Neuronal stem cell (in vitro differentiated cells): ENCODE measurements at regions not wholly inside any gene's neighbourhood (a gene's known extent, or its start where the extent isn't known, plus 50 kb on each side); places are given as distances from the start of the nearest gene placed in this dataset.

Source experiments
- DNase-seq: peaks from one replicate; pipeline ENCODE4 v3.0.0-alpha.2; 2013; ENCODE audit warnings: low spot score
- H2AFZ ChIP-seq: one replicate; pipeline ENCODE4 v1.6.1; 2013; ENCODE audit warnings: mild to moderate bottlenecking, low read length, inconsistent platforms
- H2AK5ac ChIP-seq: 2 replicates; pipeline ENCODE4 v1.6.1; 2013; ENCODE audit warnings: low read depth, mild to moderate bottlenecking, inconsistent platforms, low read length, moderate library complexity, mixed read lengths
- H2BK120ac ChIP-seq: 2 replicates; pipeline ENCODE4 v1.6.1; 2013; ENCODE audit warnings: low read depth, mild to moderate bottlenecking, inconsistent platforms, low read length, moderate library complexity, mixed read lengths
- H2BK12ac ChIP-seq: one replicate; pipeline ENCODE4 v1.6.1; 2013; ENCODE audit warnings: low read length, inconsistent platforms
- H2BK15ac ChIP-seq: 2 replicates; pipeline ENCODE4 v1.6.1; 2013; ENCODE audit warnings: mild to moderate bottlenecking, low read length, inconsistent platforms, mixed read lengths
- H2BK5ac ChIP-seq: one replicate; pipeline ENCODE4 v1.6.1; 2013; ENCODE audit warnings: inconsistent platforms, mild to moderate bottlenecking, low read length, moderate library complexity
- H3K14ac ChIP-seq: one replicate; pipeline ENCODE4 v1.6.1; 2013; ENCODE audit warnings: low read length, inconsistent platforms
- H3K18ac ChIP-seq: 2 replicates; pipeline ENCODE4 v1.6.1; 2013; ENCODE audit warnings: low read length, inconsistent platforms
- H3K23ac ChIP-seq: 2 replicates; pipeline ENCODE4 v1.6.1; 2013; ENCODE audit warnings: low read depth, mild to moderate bottlenecking, mixed read lengths, low read length, inconsistent platforms; ENCODE audit not compliant: poor library complexity
- H3K27ac ChIP-seq: replicated peaks from 3 replicates; pipeline ENCODE4 v1.5.1; 2013; ENCODE audit warnings: low read length, inconsistent platforms
- H3K27me3 ChIP-seq, 3 experiments: 2 replicates each; pipeline ENCODE4 v1.6.1; 2013; ENCODE audit warnings: low read length in 3 of 3, mild to moderate bottlenecking in 2 of 3, inconsistent platforms in 1 of 3, low read depth in 1 of 3, mixed read lengths in 1 of 3, moderate library complexity in 1 of 3; ENCODE audit not compliant: control insufficient read depth in 3 of 3, insufficient read depth in 3 of 3
- H3K36me3 ChIP-seq, 2 donors: replicated peaks in 1 of 2; 2 replicates each; pipeline ENCODE4 v1.6.1; 2013; ENCODE audit warnings: low read length in 2 of 2; ENCODE audit not compliant: control insufficient read depth in 2 of 2, insufficient read depth in 2 of 2
- H3K4ac ChIP-seq: 2 replicates; pipeline ENCODE4 v1.6.1; 2013; ENCODE audit warnings: inconsistent platforms, mild to moderate bottlenecking, low read length, moderate library complexity
- H3K4me1 ChIP-seq, 2 donors: 1 replicate in 1 of 2; 2 replicates in 1 of 2; pipeline ENCODE4 v1.6.1; 2013; ENCODE audit warnings: low read length in 2 of 2, low read depth in 1 of 2; ENCODE audit not compliant: control insufficient read depth in 2 of 2, insufficient read depth in 1 of 2
- H3K4me2 ChIP-seq: one replicate; pipeline ENCODE4 v1.6.1; 2013; ENCODE audit warnings: mild to moderate bottlenecking, low read length, inconsistent platforms; ENCODE audit not compliant: insufficient read depth, poor library complexity, severe bottlenecking
- H3K4me3 ChIP-seq, 2 donors: 2 replicates each; pipeline ENCODE4 v1.5.1; 2013; ENCODE audit warnings: low read length in 2 of 2, mild to moderate bottlenecking in 2 of 2, inconsistent platforms in 1 of 2, moderate library complexity in 1 of 2
- H3K79me1 ChIP-seq: one replicate; pipeline ENCODE4 v1.6.1; 2013; ENCODE audit warnings: low read depth, mild to moderate bottlenecking, inconsistent platforms, low read length, moderate library complexity
- H3K9ac ChIP-seq: one replicate; pipeline ENCODE4 v1.6.1; 2013; ENCODE audit warnings: mild to moderate bottlenecking, low read depth, low read length, inconsistent platforms; ENCODE audit not compliant: poor library complexity
- H3K9me3 ChIP-seq, 2 donors: replicated peaks in 1 of 2; 2 replicates each; pipeline versions ENCODE3 to v1.6.1; 2013; ENCODE audit warnings: low read length in 2 of 2, mild to moderate bottlenecking in 2 of 2, inconsistent platforms in 1 of 2, low read depth in 1 of 2, mixed read lengths in 1 of 2, moderate library complexity in 1 of 2; ENCODE audit not compliant: control insufficient read depth in 2 of 2, insufficient read depth in 1 of 2
- H4K8ac ChIP-seq: one replicate; pipeline ENCODE4 v1.6.1; 2013; ENCODE audit warnings: low read depth, mild to moderate bottlenecking, inconsistent platforms, low read length, moderate library complexity
- H4K91ac ChIP-seq: one replicate; pipeline ENCODE4 v1.6.1; 2013; ENCODE audit warnings: low read length, low read depth, mild to moderate bottlenecking, inconsistent platforms; ENCODE audit not compliant: poor library complexity
- WGBS, 2 donors: extraction: QIAGEN DNeasy Blood & Tissue Kit; methylation state at CpG; one replicate each; pipeline ENCODE4 v1.1.7; 2013; ENCODE audit warnings: missing lambda C conversion rate in 2 of 2, mixed read lengths in 1 of 2; ENCODE audit not compliant: insufficient read length in 2 of 2, insufficient replicate concordance in 1 of 2; ENCODE audit errors: extremely low coverage in 2 of 2; 5-methylcytosine and 5-hydroxymethylcytosine counted together

DNA sequence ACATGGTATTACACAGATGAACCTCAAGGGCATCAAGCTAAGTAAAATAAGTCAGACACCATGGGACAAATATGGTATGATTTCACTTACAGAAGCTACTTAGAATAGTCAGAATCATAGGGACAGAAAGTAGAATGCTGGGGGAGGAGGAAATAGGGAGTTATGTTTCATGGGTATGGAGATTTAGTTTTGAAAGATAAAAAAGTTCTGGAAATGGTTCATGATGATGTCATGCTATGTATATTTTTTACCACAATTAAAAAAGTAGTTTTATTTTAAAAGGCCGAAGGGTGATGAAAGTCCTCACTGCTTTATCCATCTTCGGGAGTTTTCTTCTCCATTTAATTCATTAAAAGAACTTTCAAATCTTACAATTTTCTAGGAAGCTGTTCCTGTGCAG lies 181.9 kb downstream of the CALCRL start:
- Histone ChIP-seq H3K27ac (no peak overlapping the region), H3K4ac (no peak overlapping the region), H2BK15ac (no peak overlapping the region), H2BK12ac (no peak overlapping the region), H2BK5ac (no peak overlapping the region), H4K8ac (no peak overlapping the region), H3K9ac (no peak overlapping the region), H3K79me1 (no peaks in the 10 kb centered on the region), H3K36me3 (no peaks in the 10 kb centered on the region), H2AK5ac (no peak overlapping the region), H3K4me3 (no peak overlapping the region), H3K27me3 (no peaks in the 10 kb centered on the region), H3K23ac (no peak overlapping the region), H3K18ac (no peak overlapping the region), H3K4me2 (no peak overlapping the region), H2AFZ (no peak overlapping the region), H3K4me1 (no peaks in the 10 kb centered on the region), H3K9me3 (no peaks in the 10 kb centered on the region), H4K91ac (no peak overlapping the region), H2BK120ac (no peak overlapping the region), H3K14ac (no peak overlapping the region)
- no peak for DNase-seq
- no CpG with 5 or more reads among the region's 2 CpGs for WGBS, 2 donors

DNA sequence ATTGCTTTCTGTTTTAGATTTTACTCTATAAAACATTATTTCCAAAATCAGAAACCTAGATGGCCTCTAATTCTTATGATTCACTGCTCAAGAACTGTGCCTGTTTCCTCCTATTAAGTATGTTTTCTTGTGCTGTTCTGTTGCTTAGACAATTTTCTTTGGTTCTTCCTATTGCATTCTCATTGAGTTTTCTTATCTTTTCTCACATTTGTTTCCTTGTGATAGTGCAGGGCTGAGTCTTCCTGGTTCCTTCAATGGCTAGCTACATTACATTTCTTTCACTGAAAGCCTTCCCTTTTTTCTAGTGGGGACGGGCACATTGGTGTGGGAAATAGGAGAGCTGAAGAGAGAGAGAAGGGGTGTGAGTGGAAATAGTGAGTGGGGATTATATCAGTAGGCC lies 183.4 kb downstream of the CALCRL start:
- no peak overlapping the region for H3K27ac ChIP-seq
- no CpG with 5 or more reads among the region's 1 CpG for WGBS, 2 donors
- no peak overlapping the region for H3K4me2 ChIP-seq

DNA sequence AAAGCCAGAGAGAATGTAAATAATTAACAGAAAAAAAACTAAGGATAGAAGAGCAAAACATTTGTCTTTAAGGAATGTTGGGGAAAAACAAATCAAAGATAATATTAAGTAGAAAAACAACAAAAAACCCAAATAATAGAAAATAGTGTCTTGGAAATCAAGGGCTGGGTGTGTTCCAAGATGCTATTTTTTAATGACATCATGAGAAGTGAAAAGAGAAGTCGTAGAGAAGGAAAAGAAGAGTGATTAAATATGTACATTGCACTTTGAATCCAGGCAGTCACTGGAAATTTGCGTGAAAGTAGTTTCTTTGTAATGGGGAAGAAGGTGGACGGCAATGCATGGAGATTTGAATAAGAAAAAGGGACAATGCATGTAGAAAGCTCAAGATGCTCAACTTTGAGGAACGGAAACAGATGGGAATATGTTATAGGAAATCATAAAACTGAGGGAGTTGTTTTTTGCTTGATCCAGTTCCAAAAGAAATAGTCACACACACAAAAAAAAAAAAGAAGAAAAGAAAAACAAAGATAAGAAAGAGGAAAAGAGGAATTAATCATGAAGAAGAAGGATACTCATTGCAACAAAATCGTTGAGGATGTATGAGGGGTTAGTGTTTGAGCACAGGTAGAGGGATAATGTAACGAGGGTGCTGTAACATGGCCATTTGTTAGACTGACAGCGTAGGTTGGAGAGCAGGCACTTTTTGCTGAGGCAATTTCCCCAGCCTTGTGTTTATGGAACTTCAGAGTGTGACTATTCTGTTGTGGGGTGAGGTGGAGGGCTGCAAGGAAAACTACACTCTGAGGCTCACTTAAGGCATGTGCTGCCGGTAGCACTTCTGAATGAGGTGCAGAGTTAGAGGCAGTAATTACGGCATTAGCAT lies 184.1 kb downstream of the CALCRL start:
- H3K36me3 ChIP-seq = no peaks in the 10 kb centered on the region
- H3K4ac ChIP-seq = no peak overlapping the region
- DNase-seq = no peak
- no peaks in the 10 kb centered on the region for H3K27me3 ChIP-seq
- no peaks in the 10 kb centered on the region for H3K9me3 ChIP-seq
- no peak overlapping the region for H3K4me2 ChIP-seq
- H2AFZ ChIP-seq = no peak overlapping the region
- H2BK12ac ChIP-seq = no peak overlapping the region
- H2BK5ac ChIP-seq = no peak overlapping the region
- no peaks in the 10 kb centered on the region for H3K79me1 ChIP-seq
- no peak overlapping the region for H4K8ac ChIP-seq
- no peak overlapping the region for H3K4me3 ChIP-seq
- H2BK120ac ChIP-seq = no peak overlapping the region
- no peak overlapping the region for H3K9ac ChIP-seq
- no peak overlapping the region for H3K14ac ChIP-seq
- WGBS, 2 donors = no CpG with 5 or more reads among the region's 9 CpGs
- no peak overlapping the region for H4K91ac ChIP-seq
- H3K23ac ChIP-seq = no peak overlapping the region
- no peak overlapping the region for H3K27ac ChIP-seq
- H2AK5ac ChIP-seq = no peak overlapping the region
- no peaks in the 10 kb centered on the region for H3K4me1 ChIP-seq
- H2BK15ac ChIP-seq = no peak overlapping the region
- no peak overlapping the region for H3K18ac ChIP-seq

More for the DNA sequence above, 183.4 kb downstream of the CALCRL start:
- Histone ChIP-seq H3K4me3 (no peak overlapping the region), H3K9ac (no peak overlapping the region), H2BK5ac (no peak overlapping the region), H4K8ac (no peak overlapping the region), H2BK15ac (no peak overlapping the region), H3K36me3 (no peaks in the 10 kb centered on the region), H4K91ac (no peak overlapping the region), H3K4ac (no peak overlapping the region), H2BK120ac (no peak overlapping the region), H3K23ac (no peak overlapping the region), H3K79me1 (no peaks in the 10 kb centered on the region), H3K14ac (no peak overlapping the region), H2AFZ (no peak overlapping the region), H3K27me3 (no peaks in the 10 kb centered on the region), H3K18ac (no peak overlapping the region), H2BK12ac (no peak overlapping the region), H3K9me3 (no peaks in the 10 kb centered on the region), H3K4me1 (no peaks in the 10 kb centered on the region), H2AK5ac (no peak overlapping the region)
- no peak for DNase-seq

DNA sequence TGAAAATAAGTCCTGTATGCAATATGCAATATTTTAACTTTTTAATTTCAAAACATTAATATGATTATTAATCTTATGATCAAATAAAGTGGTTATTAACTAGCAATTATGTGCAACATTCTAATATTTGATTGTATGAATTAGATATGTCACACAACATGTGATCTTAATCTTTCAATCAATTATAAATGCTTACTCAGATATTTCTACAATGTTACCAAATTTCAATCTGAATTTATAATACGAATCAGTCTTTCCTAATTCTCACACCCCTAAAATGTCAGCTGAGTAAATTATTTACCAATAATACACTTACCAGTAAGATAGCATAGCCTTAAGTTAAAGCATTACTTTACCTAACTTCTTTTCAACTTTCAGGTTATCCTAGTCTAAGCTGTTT lies 186.3 kb downstream of the CALCRL start:
- WGBS, 2 donors = no CpG with 5 or more reads among the region's 1 CpG
- H3K18ac ChIP-seq = no peak overlapping the region
- H3K23ac ChIP-seq = no peak overlapping the region
- no peak overlapping the region for H3K27ac ChIP-seq
- no peaks in the 10 kb centered on the region for H3K79me1 ChIP-seq
- no peak overlapping the region for H2BK15ac ChIP-seq
- H4K91ac ChIP-seq = no peak overlapping the region
- H2BK120ac ChIP-seq = no peak overlapping the region
- H2AK5ac ChIP-seq = no peak overlapping the region
- no peaks in the 10 kb centered on the region for H3K27me3 ChIP-seq
- no peak overlapping the region for H3K4me3 ChIP-seq
- no peaks in the 10 kb centered on the region for H3K4me1 ChIP-seq
- no peak overlapping the region for H2BK12ac ChIP-seq
- H4K8ac ChIP-seq = no peak overlapping the region
- no peak for DNase-seq
- no peak overlapping the region for H2BK5ac ChIP-seq
- H3K4ac ChIP-seq = no peak overlapping the region
- H3K14ac ChIP-seq = no peak overlapping the region
- H3K36me3 ChIP-seq = no peaks in the 10 kb centered on the region
- no peak overlapping the region for H3K9ac ChIP-seq
- H3K9me3 ChIP-seq = no peaks in the 10 kb centered on the region
- H3K4me2 ChIP-seq = no peak overlapping the region
- H2AFZ ChIP-seq = no peak overlapping the region
